Hypothalamus (tissue), 51 donors: ENCODE measurements at regions not wholly inside any gene's neighbourhood (a gene's known extent, or its start where the extent isn't known, plus 50 kb on each side); places are given as distances from the start of the nearest gene placed in this dataset.
"Not testable (repeated sequence)": the region's sequence is repeated elsewhere in the genome, so short reads cannot be mapped to it uniquely, and the experiment has no call there.

Experiments used
- DNase-seq, 51 donors: peaks; one replicate each; lab custom pipeline; 2025; lab: John Stamatoyannopoulos, UW

- DNase-seq = no peak
Measured at GRCh38 chr5:166062094-166062493, 2229.4 kb upstream of the WWC1 start.

- no peak for DNase-seq
Measured at GRCh38 chr5:166062719-166063118, 2228.7 kb upstream of the WWC1 start.

GRCh38 chr5:166063261-166063660 is 2228.2 kb upstream of the WWC1 start:
- DNase-seq = no peak

- DNase-seq = no peak
Measured at GRCh38 chr5:166068547-166069335, 2222.7 kb upstream of the WWC1 start.

- DNase-seq = no peak
Measured at GRCh38 chr5:166073901-166074581, 2217.4 kb upstream of the WWC1 start.

- no peak for DNase-seq
Measured at GRCh38 chr5:166074582-166075481, 2216.6 kb upstream of the WWC1 start.

- no peak for DNase-seq
Measured at GRCh38 chr5:166083183-166083959, 2208.1 kb upstream of the WWC1 start.

- DNase-seq = no peak
Measured at GRCh38 chr5:166086568-166086967, 2204.9 kb upstream of the WWC1 start.

- DNase-seq = no peak
Measured at GRCh38 chr5:166088389-166089039, 2202.9 kb upstream of the WWC1 start.

- DNase-seq = no peak
Measured at GRCh38 chr5:166091931-166092330, 2199.5 kb upstream of the WWC1 start.

GRCh38 chr5:166093312-166093711 is 2198.1 kb upstream of the WWC1 start:
- DNase-seq = no peak

- no peak for DNase-seq
Measured at GRCh38 chr5:166102947-166103346, 2188.5 kb upstream of the WWC1 start.

GRCh38 chr5:166111021-166111420 is 2180.4 kb upstream of the WWC1 start:
- DNase-seq = no peak

GRCh38 chr5:166117072-166118066 is 2174.1 kb upstream of the WWC1 start:
- DNase-seq = no peak

- no peak for DNase-seq
Measured at GRCh38 chr5:166119506-166119905, 2171.9 kb upstream of the WWC1 start.

- DNase-seq = no peak
Measured at GRCh38 chr5:166123717-166124116, 2167.7 kb upstream of the WWC1 start.

GRCh38 chr5:166127766-166128570 is 2163.5 kb upstream of the WWC1 start:
- DNase-seq = no peak

- not testable (repeated sequence) for DNase-seq
Measured at GRCh38 chr5:166145107-166145506, 2146.3 kb upstream of the WWC1 start.
